OCI-LY7 (cell line): ENCODE measurements at regions not wholly inside any gene's neighbourhood (a gene's known extent, or its start where the extent isn't known, plus 50 kb on each side); places are given as distances from the start of the nearest gene placed in this dataset.
"Not testable (repeated sequence)": the region's sequence is repeated elsewhere in the genome, so short reads cannot be mapped to it uniquely, and the experiment has no call there.

Source experiments
- BruUV-seq: library from RNA; stranded (reverse); fragments of 400-500 nt; replicated peaks from 2 replicates; lab custom pipeline; 2021; lab: Mats Ljungman, UMichigan
- CTCF ChIA-PET: fragments of 300-600 bp; sonication (Branson Sonifier 250); formaldehyde crosslinking; loops from one replicate; lab custom pipeline; 2022; ENCODE audit warnings: antibody characterized with exemption; ENCODE audit not compliant: unreplicated experiment; lab: Charles Lee
- POLR2A ChIA-PET: fragments of 300-600 bp; sonication (Branson Sonifier 250); formaldehyde crosslinking; loops from one replicate; lab custom pipeline; 2022; ENCODE audit warnings: antibody characterized with exemption; lab: Charles Lee
- DNase-seq: peaks from one replicate; pipeline ENCODE4 v3.0.0-alpha.2; 2015; ENCODE audit warnings: low spot score
- H2AFZ ChIP-seq: fragments of 200-600 bp; sonication (generic), shearing (Covaris generic); 2 replicates; pipeline ENCODE4 v1.6.1; 2014; ENCODE audit warnings: mild to moderate bottlenecking, antibody characterized with exemption, low read length, moderate library complexity
- H3K27ac ChIP-seq: fragments of 200-600 bp; sonication (generic); 2 replicates; pipeline ENCODE4 v1.5.1; 2014; ENCODE audit warnings: mixed run types, low read depth, mild to moderate bottlenecking, moderate library complexity, low read length, inconsistent platforms; ENCODE audit not compliant: poor library complexity, severe bottlenecking
- H3K36me3 ChIP-seq: fragments of 200-600 bp; sonication (generic); 2 replicates; pipeline ENCODE4 v1.6.1; 2014; ENCODE audit warnings: mild to moderate bottlenecking, antibody characterized with exemption, low read length, moderate library complexity, mixed read lengths; ENCODE audit not compliant: insufficient read depth
- H3K4me1 ChIP-seq: fragments of 200-600 bp; sonication (generic); 2 replicates; pipeline ENCODE4 v1.5.1; 2014; ENCODE audit warnings: mild to moderate bottlenecking, low read length; ENCODE audit not compliant: insufficient read depth, poor library complexity, severe bottlenecking
- H3K4me2 ChIP-seq: fragments of 200-600 bp; sonication (generic); 2 replicates; pipeline ENCODE4 v1.6.1; 2014; ENCODE audit warnings: mild to moderate bottlenecking, low read length
- H3K4me3 ChIP-seq: fragments of 200-600 bp; sonication (generic); 2 replicates; pipeline ENCODE4 v1.5.1; 2014; ENCODE audit warnings: mild to moderate bottlenecking, low read depth, low read length; ENCODE audit not compliant: poor library complexity, severe bottlenecking
- H3K79me2 ChIP-seq: fragments of 200-600 bp; sonication (generic); 2 replicates; pipeline ENCODE4 v1.6.1; 2016; ENCODE audit warnings: low read depth, mild to moderate bottlenecking, low read length, moderate library complexity, mixed read lengths; ENCODE audit not compliant: insufficient read depth
- H3K9me2 ChIP-seq: fragments of 200-600 bp; sonication (generic); 2 replicates; pipeline ENCODE4 v1.6.1; 2016; ENCODE audit warnings: mild to moderate bottlenecking, low read length, mixed read lengths; ENCODE audit not compliant: insufficient read depth
- H3K9me3 ChIP-seq: fragments of 200-600 bp; sonication (generic); 2 replicates; pipeline ENCODE4 v1.6.1; 2014; ENCODE audit warnings: mild to moderate bottlenecking, mixed run types, low read length, mixed read lengths
- H4K20me1 ChIP-seq: fragments of 200-600 bp; sonication (generic); 2 replicates; pipeline ENCODE4 v1.6.1; 2014; ENCODE audit warnings: mild to moderate bottlenecking, antibody characterized with exemption, low read length, moderate library complexity, mixed read lengths; ENCODE audit not compliant: insufficient read depth
- EZH2phosphoT487 ChIP-seq: fragments of 200-600 bp; sonication (generic); IDR thresholded peaks from 2 replicates; pipeline ENCODE4 v1.6.1; 2018; ENCODE audit warnings: low read depth, borderline replicate concordance, mild to moderate bottlenecking, mixed run types, antibody characterized with exemption, low read length, moderate library complexity, mixed read lengths
- intact Hi-C: fragments of 100-400 bp; cut with micrococcal nuclease; formaldehyde crosslinking; loops from one replicate; pipeline ENCODE4 v1.10.0; 2022; ENCODE audit not compliant: unreplicated experiment
- TF ChIP-seq, protein P1 (sequence below): fragments of 200-600 bp; sonication (generic); conservative IDR thresholded peaks from 2 replicates; pipeline ENCODE4 v1.5.1; 2014; ENCODE audit warnings: mild to moderate bottlenecking, antibody characterized with exemption, low read length, moderate library complexity, mixed read lengths

DNA sequence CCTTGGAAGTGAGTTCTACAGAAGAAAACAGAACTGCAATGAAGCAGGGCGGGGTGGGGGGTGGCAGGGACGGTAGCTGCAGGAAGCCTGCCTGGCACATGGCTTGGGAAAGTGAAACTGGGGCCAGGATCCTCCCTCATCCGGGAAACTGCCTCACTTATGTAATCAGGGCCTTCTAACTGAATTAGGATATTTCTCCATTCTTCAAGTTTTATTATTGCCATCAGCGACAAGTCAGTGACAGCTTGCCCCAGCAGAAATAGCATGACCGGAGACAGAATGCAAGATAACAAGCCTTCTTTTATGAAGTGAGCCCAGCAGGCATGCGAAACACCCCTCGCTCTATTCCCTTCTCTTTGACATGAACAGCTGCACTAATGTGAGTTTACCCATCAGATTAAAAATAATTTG, 77.5 kb upstream of the CACUL1 start:
- no peak overlapping the region for H3K27ac ChIP-seq
- no peaks in the 10 kb centered on the region for H4K20me1 ChIP-seq
- BruUV-seq: no TSS peak
- H3K79me2 ChIP-seq: no peaks in the 10 kb centered on the region
- ChIA-PET POLR2A (no interaction called here), CTCF (no interaction called here)
- H3K4me1 ChIP-seq: no peaks in the 10 kb centered on the region
- H3K9me3 ChIP-seq: no peaks in the 10 kb centered on the region
- H2AFZ ChIP-seq: no peak overlapping the region
- no peak overlapping the region for H3K4me2 ChIP-seq
- intact Hi-C loops: no loop called here
- H3K36me3 ChIP-seq: no peaks in the 10 kb centered on the region
- no peaks in the 10 kb centered on the region for H3K9me2 ChIP-seq
- no peak for DNase-seq
- TF ChIP-seq EZH2phosphoT487: no peak
- TF ChIP-seq, protein P1, sequence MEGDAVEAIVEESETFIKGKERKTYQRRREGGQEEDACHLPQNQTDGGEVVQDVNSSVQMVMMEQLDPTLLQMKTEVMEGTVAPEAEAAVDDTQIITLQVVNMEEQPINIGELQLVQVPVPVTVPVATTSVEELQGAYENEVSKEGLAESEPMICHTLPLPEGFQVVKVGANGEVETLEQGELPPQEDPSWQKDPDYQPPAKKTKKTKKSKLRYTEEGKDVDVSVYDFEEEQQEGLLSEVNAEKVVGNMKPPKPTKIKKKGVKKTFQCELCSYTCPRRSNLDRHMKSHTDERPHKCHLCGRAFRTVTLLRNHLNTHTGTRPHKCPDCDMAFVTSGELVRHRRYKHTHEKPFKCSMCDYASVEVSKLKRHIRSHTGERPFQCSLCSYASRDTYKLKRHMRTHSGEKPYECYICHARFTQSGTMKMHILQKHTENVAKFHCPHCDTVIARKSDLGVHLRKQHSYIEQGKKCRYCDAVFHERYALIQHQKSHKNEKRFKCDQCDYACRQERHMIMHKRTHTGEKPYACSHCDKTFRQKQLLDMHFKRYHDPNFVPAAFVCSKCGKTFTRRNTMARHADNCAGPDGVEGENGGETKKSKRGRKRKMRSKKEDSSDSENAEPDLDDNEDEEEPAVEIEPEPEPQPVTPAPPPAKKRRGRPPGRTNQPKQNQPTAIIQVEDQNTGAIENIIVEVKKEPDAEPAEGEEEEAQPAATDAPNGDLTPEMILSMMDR: no peak
- no peak overlapping the region for H3K4me3 ChIP-seq

DNA sequence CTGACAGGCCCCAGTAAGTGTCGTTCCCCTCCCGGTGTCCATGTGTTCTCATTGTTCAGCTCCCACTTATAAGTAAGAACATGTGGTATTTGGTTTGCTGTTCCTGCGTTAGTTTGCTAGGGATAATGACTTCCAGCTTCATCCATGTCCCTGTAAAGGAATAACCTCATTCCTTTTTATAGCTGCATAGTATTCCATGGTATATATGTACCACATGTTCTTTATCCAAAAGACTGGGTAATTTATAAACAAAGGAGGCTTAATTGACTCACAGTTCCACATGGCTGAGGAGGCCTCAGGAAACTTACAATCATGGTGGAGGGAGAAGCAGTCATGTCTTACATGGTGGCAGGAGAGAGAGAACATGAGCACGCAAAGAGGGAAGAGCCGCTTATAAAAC, 79.6 kb upstream of the CACUL1 start:
- H3K9me2 ChIP-seq, H3K79me2 ChIP-seq, H2AFZ ChIP-seq, H3K4me3 ChIP-seq, DNase-seq, H3K36me3 ChIP-seq, CTCF ChIA-PET, H3K27ac ChIP-seq, POLR2A ChIA-PET, H3K9me3 ChIP-seq, BruUV-seq, intact Hi-C loops, H3K4me1 ChIP-seq, H3K4me2 ChIP-seq, H4K20me1 ChIP-seq: not testable (repeated sequence)

DNA sequence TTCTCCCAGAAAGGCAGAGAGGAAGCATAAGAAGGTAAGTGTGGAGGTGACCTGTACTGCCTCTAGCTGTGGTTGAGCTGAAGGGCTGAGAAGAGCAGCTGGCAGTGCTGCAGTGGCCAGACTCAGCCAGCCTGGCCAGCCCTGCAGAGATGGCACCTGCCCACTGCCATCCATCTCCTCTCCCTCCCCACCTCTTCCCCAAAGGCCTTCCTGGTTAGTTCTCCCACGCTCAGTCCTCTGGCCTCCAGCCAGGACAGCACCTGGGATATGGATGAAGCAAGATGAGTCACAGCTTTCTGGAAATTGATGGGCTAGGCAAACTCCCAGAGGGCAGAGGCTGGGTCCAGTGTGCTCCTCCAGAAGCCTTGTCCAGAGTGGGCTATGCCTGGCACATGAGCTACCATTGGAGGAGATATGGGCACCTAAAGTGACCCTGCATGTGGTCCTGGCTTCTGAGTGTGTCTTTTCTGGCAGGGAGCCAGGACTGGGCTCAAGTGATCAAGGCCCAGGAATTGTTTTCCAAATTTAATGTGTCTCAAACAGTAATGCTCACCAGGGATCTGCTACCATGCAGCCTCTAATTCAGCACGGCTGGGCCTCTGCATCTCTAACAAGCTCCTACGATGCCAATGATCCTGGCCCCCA, 81.0 kb upstream of the CACUL1 start:
- no TSS peak for BruUV-seq
- Histone ChIP-seq H3K36me3 (no peaks in the 10 kb centered on the region), H2AFZ (no peak overlapping the region), H3K4me3 (no peak overlapping the region), H3K27ac (no peak overlapping the region), H3K4me1 (no peaks in the 10 kb centered on the region), H3K79me2 (no peaks in the 10 kb centered on the region), H3K4me2 (no peak overlapping the region), H3K9me2 (no peaks in the 10 kb centered on the region), H3K9me3 (no peaks in the 10 kb centered on the region), H4K20me1 (no peaks in the 10 kb centered on the region)
- ChIA-PET CTCF (no interaction called here), POLR2A (interaction anchor here (0.6 kb wide), 1 partner anchor 148 kb away, joined by 6 read pairs; no protein-coding TSS in a partner anchor)
- DNase-seq: no peak
- intact Hi-C loops: no loop called here
- TF ChIP-seq EZH2phosphoT487: no peak
- TF ChIP-seq, protein P1: no peak
